GM10248 (cell line): ENCODE measurements at regions not wholly inside any gene's neighbourhood (a gene's known extent, or its start where the extent isn't known, plus 50 kb on each side); places are given as distances from the start of the nearest gene placed in this dataset.

ENCODE experiments used
- CTCF ChIA-PET: fragments of 300-600 bp; sonication (Branson Sonifier 250); formaldehyde crosslinking; extraction: SDS; loops from one replicate; lab custom pipeline; 2021; ENCODE audit warnings: antibody characterized with exemption; lab: Yijun Ruan, JAX
- POLR2A ChIA-PET: fragments of 350-650 bp; sonication (Branson Sonifier 250); formaldehyde crosslinking; extraction: SDS; loops from one replicate; lab custom pipeline; 2020; ENCODE audit warnings: antibody characterized with exemption; lab: Yijun Ruan, JAX
- DNase-seq: peaks from one replicate; pipeline ENCODE4 v3.0.0; 2012; ENCODE audit errors: extremely low spot score
- TF ChIP-seq, protein P1 (sequence below): IDR thresholded peaks from 2 replicates; pipeline ENCODE4 v1.5.1; 2012; ENCODE audit warnings: mild to moderate bottlenecking, low read depth; ENCODE audit errors: extremely low read depth, missing control alignments, control extremely low read depth

DNA sequence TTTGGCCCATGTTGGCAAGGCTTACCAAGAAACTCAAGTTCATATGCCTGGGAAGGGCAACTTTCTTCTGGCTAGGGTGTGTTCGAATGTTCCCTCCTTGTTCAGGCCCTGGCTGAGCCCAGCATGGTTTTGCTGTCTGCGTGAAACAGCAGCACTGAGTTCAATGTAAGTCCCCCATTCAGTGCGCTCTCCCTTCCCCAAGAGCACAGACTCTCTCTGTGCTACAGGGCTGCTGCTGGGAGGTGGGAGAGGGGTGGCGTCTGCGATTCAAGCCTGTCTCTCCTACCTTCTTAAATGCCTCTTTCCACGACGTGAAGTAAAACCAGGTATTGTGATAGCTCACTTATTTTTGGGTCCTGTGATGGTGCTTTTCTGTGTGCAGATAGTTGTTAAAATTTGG, 289.3 kb upstream of the GOLIM4 start:
- DNase-seq: no peak
- TF ChIP-seq, protein P1, sequence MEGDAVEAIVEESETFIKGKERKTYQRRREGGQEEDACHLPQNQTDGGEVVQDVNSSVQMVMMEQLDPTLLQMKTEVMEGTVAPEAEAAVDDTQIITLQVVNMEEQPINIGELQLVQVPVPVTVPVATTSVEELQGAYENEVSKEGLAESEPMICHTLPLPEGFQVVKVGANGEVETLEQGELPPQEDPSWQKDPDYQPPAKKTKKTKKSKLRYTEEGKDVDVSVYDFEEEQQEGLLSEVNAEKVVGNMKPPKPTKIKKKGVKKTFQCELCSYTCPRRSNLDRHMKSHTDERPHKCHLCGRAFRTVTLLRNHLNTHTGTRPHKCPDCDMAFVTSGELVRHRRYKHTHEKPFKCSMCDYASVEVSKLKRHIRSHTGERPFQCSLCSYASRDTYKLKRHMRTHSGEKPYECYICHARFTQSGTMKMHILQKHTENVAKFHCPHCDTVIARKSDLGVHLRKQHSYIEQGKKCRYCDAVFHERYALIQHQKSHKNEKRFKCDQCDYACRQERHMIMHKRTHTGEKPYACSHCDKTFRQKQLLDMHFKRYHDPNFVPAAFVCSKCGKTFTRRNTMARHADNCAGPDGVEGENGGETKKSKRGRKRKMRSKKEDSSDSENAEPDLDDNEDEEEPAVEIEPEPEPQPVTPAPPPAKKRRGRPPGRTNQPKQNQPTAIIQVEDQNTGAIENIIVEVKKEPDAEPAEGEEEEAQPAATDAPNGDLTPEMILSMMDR: no peak
- ChIA-PET POLR2A (no interaction called here), CTCF (interaction anchor here (0.8 to 3.8 kb wide), 4 partner anchors 10 to 173 kb away, joined by 3 to 16 read pairs (median 6); no protein-coding TSS in a partner anchor)

DNA sequence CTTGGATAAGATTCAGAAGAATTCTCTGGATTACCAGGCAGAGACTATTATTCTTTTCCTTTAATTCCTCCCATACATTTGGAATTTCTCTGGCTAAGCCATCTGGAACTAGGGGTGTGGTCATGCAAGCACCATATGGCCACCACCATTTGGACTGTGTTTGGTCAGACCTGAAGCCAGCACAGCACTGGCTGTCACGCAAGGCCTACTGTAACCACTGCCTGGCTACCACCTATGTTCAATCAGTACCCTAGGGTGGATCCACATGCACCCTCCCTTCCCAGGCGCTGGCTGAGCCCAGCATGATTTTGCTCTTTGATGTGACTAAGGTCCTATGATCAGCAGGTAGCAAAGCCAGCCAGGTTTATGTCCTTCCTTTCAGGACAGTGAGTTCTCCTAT, 287.8 kb upstream of the GOLIM4 start:
- CTCF ChIA-PET: interaction anchor here (3.8 kb wide), 1 partner anchor 12 kb away, joined by 16 read pairs; no protein-coding TSS in a partner anchor
- TF ChIP-seq, protein P1: no peak
- POLR2A ChIA-PET: no interaction called here
- no peak for DNase-seq

DNA sequence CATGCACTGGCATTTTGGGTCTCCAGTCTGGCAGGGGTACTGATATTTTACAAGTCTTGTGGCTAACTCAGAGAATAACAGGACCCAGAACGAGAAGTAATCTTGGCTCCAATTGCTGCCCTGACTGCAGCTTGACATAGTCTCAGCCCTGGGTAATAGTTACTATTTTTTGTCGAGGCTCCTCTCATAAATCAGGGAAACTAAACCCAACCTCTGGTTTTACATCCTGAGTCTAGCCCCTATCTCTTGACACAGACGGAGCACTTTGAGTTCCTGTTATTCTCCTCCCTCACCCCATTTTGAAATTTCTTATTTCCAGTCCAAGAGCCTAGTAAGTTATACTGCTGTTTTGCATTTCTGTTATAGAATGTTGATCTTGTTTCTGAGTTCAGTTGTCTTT, 276.1 kb upstream of the GOLIM4 start:
- no peak for DNase-seq
- ChIA-PET POLR2A (no interaction called here), CTCF (interaction anchor here (1.9 kb wide), 1 partner anchor 14 kb away, joined by 8 read pairs; no protein-coding TSS in a partner anchor)
- TF ChIP-seq, protein P1: no peak

DNA sequence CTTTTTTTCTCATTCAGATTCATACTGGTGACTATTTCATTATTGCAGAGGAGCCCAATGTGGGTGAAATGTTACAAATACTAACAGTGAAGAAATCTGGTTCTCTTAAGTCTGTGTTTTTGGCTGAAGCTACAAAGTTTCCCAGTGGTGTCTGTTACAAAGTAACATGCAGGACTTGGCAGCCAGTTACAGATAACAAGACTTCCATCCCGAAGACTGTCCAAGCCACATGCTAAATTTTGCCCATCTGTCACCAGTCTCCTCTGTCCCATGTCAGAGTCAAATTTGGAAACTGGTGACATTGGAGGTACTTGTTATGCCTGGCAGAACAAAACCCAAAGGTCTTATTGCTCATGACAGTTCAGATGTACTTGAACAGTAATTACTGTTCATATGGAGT, 269.2 kb upstream of the GOLIM4 start:
- DNase-seq: no peak

DNA sequence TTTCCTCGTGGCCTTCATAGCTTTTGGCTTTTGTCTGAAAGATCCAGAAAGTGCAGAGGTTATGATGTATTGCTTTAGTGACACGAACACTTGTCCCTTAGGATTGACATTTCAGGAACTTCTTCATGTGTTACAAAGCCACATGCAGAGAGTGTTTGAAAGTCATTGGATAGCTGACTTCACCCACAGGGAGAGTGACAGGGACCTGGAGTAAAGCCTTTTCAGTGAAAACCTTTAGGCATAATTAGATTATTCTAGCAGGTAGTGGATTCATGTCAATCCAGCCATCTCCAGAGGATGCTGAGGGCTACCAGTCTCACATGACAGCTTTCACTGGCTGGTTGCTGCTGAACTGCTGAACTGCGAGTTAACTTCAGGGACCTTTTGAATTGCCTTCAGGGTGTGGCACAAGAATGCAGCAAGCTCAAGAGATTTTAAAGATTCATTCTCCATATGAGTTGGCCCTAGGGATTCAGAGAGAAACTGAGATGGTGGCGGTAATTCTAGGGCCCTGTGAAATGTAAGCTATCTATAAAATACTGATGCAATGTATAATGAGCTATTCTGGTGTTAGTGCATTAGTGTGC, 267.0 kb upstream of the GOLIM4 start:
- ChIA-PET CTCF (interaction anchor here (0.8 to 1.3 kb wide), 5 partner anchors 10 to 23 kb away, joined by 3 to 4 read pairs (median 3); no protein-coding TSS in a partner anchor), POLR2A (no interaction called here)
- TF ChIP-seq, protein P1: no peak
- DNase-seq: no peak

More for the DNA sequence above, 269.2 kb upstream of the GOLIM4 start:
- TF ChIP-seq, protein P1: no peak
- POLR2A ChIA-PET: no interaction called here
- CTCF ChIA-PET: interaction anchor here (1.5 kb wide), 1 partner anchor 24 kb away, joined by 4 read pairs; no protein-coding TSS in a partner anchor

DNA sequence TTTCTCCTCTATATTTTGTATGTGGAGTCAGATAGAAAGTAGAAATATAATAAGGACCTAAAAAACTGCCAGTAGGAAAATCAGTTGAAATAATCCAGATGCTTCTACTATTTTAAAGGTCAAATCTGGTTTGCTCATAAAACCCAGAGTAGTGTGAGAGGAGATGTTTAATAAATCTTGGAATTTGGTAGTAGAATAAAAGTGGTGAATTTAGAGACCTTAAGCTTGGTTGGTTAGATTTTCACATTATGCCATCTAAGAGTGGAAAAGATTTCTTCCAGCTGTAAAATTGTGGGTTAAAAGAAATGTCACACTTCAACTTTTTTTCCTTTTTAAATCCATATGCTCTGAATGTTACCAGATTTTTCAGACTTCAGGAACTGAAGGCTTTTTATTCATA, 266.4 kb upstream of the GOLIM4 start:
- TF ChIP-seq, protein P1: no peak
- ChIA-PET CTCF (interaction anchor here (0.8 to 1.1 kb wide), 2 partner anchors 11 to 22 kb away, joined by 3 to 4 read pairs; no protein-coding TSS in a partner anchor), POLR2A (no interaction called here)
- no peak for DNase-seq
